Psoas muscle (tissue), 7 donors: ENCODE measurements at regions not wholly inside any gene's neighbourhood (a gene's known extent, or its start where the extent isn't known, plus 50 kb on each side); places are given as distances from the start of the nearest gene placed in this dataset.

ENCODE experiments used
- ATAC-seq, 4 donors: fragments of 200-7000 bp; cut with Tn5 transposase; one replicate each; pipeline ENCODE4 v1.9.1; 2020; ENCODE audit warnings: moderate library complexity in 3 of 4, mild to moderate bottlenecking in 2 of 4
- DNase-seq, 2 donors: peaks; one replicate each; pipeline ENCODE4 v3.0.0-alpha.2; 2020
- H3K27ac ChIP-seq: fragments of 200-600 bp; one replicate; pipeline ENCODE4 v1.8.0; 2022
- H3K27me3 ChIP-seq, 3 donors: fragments of 200-600 bp in 1 of 3; one replicate each; pipeline versions ENCODE4 v1.6.1 to v1.8.0; 2013 to 2022; ENCODE audit warnings: low read length in 2 of 3, mild to moderate bottlenecking in 2 of 3, moderate library complexity in 1 of 3; ENCODE audit not compliant: insufficient read depth in 3 of 3
- H3K36me3 ChIP-seq, 2 donors: fragments of 200-600 bp in 1 of 2; one replicate each; pipeline versions ENCODE4 v1.6.1 to v1.8.0; 2013 to 2022; ENCODE audit warnings: low read depth in 1 of 2, mild to moderate bottlenecking in 1 of 2, moderate library complexity in 1 of 2; ENCODE audit not compliant: insufficient read depth in 1 of 2
- H3K4me1 ChIP-seq: fragments of 200-600 bp; one replicate; pipeline ENCODE4 v1.8.0; 2022
- H3K4me3 ChIP-seq: fragments of 200-600 bp; one replicate; pipeline ENCODE4 v1.8.0; 2022; ENCODE audit warnings: mild to moderate bottlenecking
- H3K9me3 ChIP-seq: fragments of 200-600 bp; one replicate; pipeline ENCODE4 v1.8.0; 2022
- CTCF ChIP-seq: fragments of 200-600 bp; IDR thresholded peaks from one replicate; pipeline ENCODE4 v1.8.0; 2022; ENCODE audit warnings: antibody characterized with exemption
- WGBS, 3 donors: extraction: QIAGEN DNeasy Blood & Tissue Kit; methylation state at CpG; one replicate each; pipeline versions ENCODE4 v1.1.6 to v1.1.7; 2013; 5-methylcytosine and 5-hydroxymethylcytosine counted together
- intact Hi-C, 2 donors: fragments of 100-400 bp; cut with DNase I; formaldehyde crosslinking; loops; one replicate each; pipeline versions ENCODE4 v1.11.0 to v1.14.2; 2022
- donor health status: healthy with polysubstance abuse.
- donor health status: DM: no; HTN: no; CAD: no; lungs with moderate emphysema.
- donor health status: Bipolar disorder and iron deficiency.
- donor health status: healthy.
- donor health status: DM: yes; HTN: yes; CAD: no.
- donor health status: DM: no; HTN: no; CAD: no.
- donor health status: DM: yes; HTN: yes; CAD: no.

GRCh38 chr11:112841729-112842128 lies 119.5 kb upstream of the NCAM1 start:
- Histone ChIP-seq H3K9me3 (no peaks in the 10 kb centered on the region), H3K27ac (no peak overlapping the region), H3K4me1 (no peaks in the 10 kb centered on the region), H3K4me3 (no peak overlapping the region), H3K36me3 (no peaks in the 10 kb centered on the region), H3K27me3 (no peaks in the 10 kb centered on the region)
- intact Hi-C loops = no loop called here
- 68 to 71% (median 70%) methylated on average over 3 of the region's 3 CpGs for WGBS, 3 donors
- ATAC-seq = peak in 1 of 4 donors; percentile 15
- TF ChIP-seq CTCF = no peak
- DNase-seq = no peak

GRCh38 chr11:112842151-112842550 lies 119.1 kb upstream of the NCAM1 start:
- no peaks in the 10 kb centered on the region for H3K9me3 ChIP-seq
- H3K36me3 ChIP-seq = no peaks in the 10 kb centered on the region
- no peaks in the 10 kb centered on the region for H3K27me3 ChIP-seq
- WGBS, 3 donors = 83 to 91% (median 88%) methylated on average over 4 of the region's 4 CpGs
- TF ChIP-seq CTCF = no peak
- H3K4me1 ChIP-seq = no peaks in the 10 kb centered on the region
- H3K27ac ChIP-seq = no peak overlapping the region
- no peak overlapping the region for H3K4me3 ChIP-seq
- DNase-seq (no peak), ATAC-seq (no peak)
- intact Hi-C loops = no loop called here

GRCh38 chr11:112844517-112844916 lies 116.7 kb upstream of the NCAM1 start:
- no peaks in the 10 kb centered on the region for H3K4me1 ChIP-seq
- no peak for ATAC-seq
- TF ChIP-seq CTCF = no peak
- H3K27ac ChIP-seq = no peak overlapping the region
- no peak overlapping the region for H3K4me3 ChIP-seq
- DNase-seq = no peak
- H3K9me3 ChIP-seq = no peaks in the 10 kb centered on the region
- no peaks in the 10 kb centered on the region for H3K36me3 ChIP-seq
- intact Hi-C loops = no loop called here
- H3K27me3 ChIP-seq = no peaks in the 10 kb centered on the region

- WGBS, 3 donors = 93 to 95% (median 95%) methylated on average over 4 of the region's 4 CpGs
- H3K4me1 ChIP-seq = no peaks in the 10 kb centered on the region
- TF ChIP-seq CTCF = no peak
- no peaks in the 10 kb centered on the region for H3K9me3 ChIP-seq
- intact Hi-C loops = no loop called here
- no peak for ATAC-seq
- no peak for DNase-seq
- no peaks in the 10 kb centered on the region for H3K36me3 ChIP-seq
- H3K27ac ChIP-seq = no peak overlapping the region
- H3K4me3 ChIP-seq = no peak overlapping the region
- no peaks in the 10 kb centered on the region for H3K27me3 ChIP-seq
These were observed 113.7 kb upstream of the NCAM1 start for GRCh38 chr11:112847568-112847967.

- 44 to 62% (median 56%) methylated on average over 5 of the region's 5 CpGs for WGBS, 3 donors
- intact Hi-C loops = no loop called here
- no peak for TF ChIP-seq CTCF
- no peak overlapping the region for H3K27ac ChIP-seq
- no peak overlapping the region for H3K4me3 ChIP-seq
- no peaks in the 10 kb centered on the region for H3K36me3 ChIP-seq
- no peaks in the 10 kb centered on the region for H3K4me1 ChIP-seq
- DNase-seq (no peak), ATAC-seq (peak; percentile 55 to 90 (median 79))
- no peaks in the 10 kb centered on the region for H3K27me3 ChIP-seq
- H3K9me3 ChIP-seq = no peaks in the 10 kb centered on the region
These were observed 108.9 kb upstream of the NCAM1 start for GRCh38 chr11:112852143-112852866.
